Hepatocyte (in vitro differentiated cells): ENCODE measurements at regions not wholly inside any gene's neighbourhood (a gene's known extent, or its start where the extent isn't known, plus 50 kb on each side); places are given as distances from the start of the nearest gene placed in this dataset.

ENCODE experiments used
- EZH2 ChIP-seq: fragments of 200-600 bp; sonication (generic); IDR thresholded peaks from 2 replicates; pipeline ENCODE4 v1.6.1; 2016; ENCODE audit warnings: antibody characterized with exemption, mild to moderate bottlenecking, borderline replicate concordance
- EZH2phosphoT487 ChIP-seq: fragments of 200-600 bp; sonication (generic); IDR thresholded peaks from one replicate; pipeline ENCODE4 v1.6.1; 2018; ENCODE audit warnings: antibody characterized with exemption, mild to moderate bottlenecking, low read depth, moderate library complexity; ENCODE audit not compliant: unreplicated experiment, severe bottlenecking
- TF ChIP-seq, protein P1 (sequence below): fragments of 200-600 bp; sonication (generic); IDR thresholded peaks from 2 replicates; pipeline ENCODE4 v1.5.1; 2016; ENCODE audit warnings: antibody characterized with exemption, mild to moderate bottlenecking; ENCODE audit not compliant: poor library complexity

- TF ChIP-seq, protein P1, sequence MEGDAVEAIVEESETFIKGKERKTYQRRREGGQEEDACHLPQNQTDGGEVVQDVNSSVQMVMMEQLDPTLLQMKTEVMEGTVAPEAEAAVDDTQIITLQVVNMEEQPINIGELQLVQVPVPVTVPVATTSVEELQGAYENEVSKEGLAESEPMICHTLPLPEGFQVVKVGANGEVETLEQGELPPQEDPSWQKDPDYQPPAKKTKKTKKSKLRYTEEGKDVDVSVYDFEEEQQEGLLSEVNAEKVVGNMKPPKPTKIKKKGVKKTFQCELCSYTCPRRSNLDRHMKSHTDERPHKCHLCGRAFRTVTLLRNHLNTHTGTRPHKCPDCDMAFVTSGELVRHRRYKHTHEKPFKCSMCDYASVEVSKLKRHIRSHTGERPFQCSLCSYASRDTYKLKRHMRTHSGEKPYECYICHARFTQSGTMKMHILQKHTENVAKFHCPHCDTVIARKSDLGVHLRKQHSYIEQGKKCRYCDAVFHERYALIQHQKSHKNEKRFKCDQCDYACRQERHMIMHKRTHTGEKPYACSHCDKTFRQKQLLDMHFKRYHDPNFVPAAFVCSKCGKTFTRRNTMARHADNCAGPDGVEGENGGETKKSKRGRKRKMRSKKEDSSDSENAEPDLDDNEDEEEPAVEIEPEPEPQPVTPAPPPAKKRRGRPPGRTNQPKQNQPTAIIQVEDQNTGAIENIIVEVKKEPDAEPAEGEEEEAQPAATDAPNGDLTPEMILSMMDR = no peak
- TF ChIP-seq EZH2 (no peak), EZH2phosphoT487 (no peak)
These were observed 131.7 kb upstream of the ESRRG start for GRCh38 chr1:216854836-216855484.
